Caco-2 (cell line): ENCODE measurements at regions not wholly inside any gene's neighbourhood (a gene's known extent, or its start where the extent isn't known, plus 50 kb on each side); places are given as distances from the start of the nearest gene placed in this dataset.

Source experiments
- BruUV-seq: library from RNA; stranded (reverse); fragments of 400-500 nt; replicated peaks from 2 replicates; lab custom pipeline; 2021; lab: Mats Ljungman, UMichigan
- CTCF ChIA-PET: fragments of 300-600 bp; sonication (Branson Sonifier 250); formaldehyde crosslinking; loops from one replicate; lab custom pipeline; 2022; ENCODE audit warnings: antibody characterized with exemption; lab: Charles Lee
- POLR2A ChIA-PET: fragments of 300-600 bp; sonication (Branson Sonifier 250); formaldehyde crosslinking; loops from one replicate; lab custom pipeline; 2022; ENCODE audit warnings: antibody characterized with exemption; lab: Charles Lee
- DNase-seq, 2 experiments: peaks; one replicate each; pipeline versions ENCODE4 v3.0.0 to v3.0.0-alpha.2; 2020 to 2022
- H3K27me3 ChIP-seq: replicated peaks from 2 replicates; pipeline ENCODE4 v1.6.0; 2011; ENCODE audit warnings: low read length; ENCODE audit not compliant: control insufficient read depth, insufficient read depth
- H3K36me3 ChIP-seq: 2 replicates; pipeline ENCODE4 v1.5.1; 2011; ENCODE audit warnings: low read length; ENCODE audit not compliant: control insufficient read depth, insufficient read depth
- H3K4me1 ChIP-seq: fragments of 250-450 bp; sonication (Bioruptor Pico); 2 replicates; pipeline ENCODE4 v1.5.1; 2020; ENCODE audit warnings: mild to moderate bottlenecking
- H3K4me3 ChIP-seq: 2 replicates; pipeline ENCODE4 v1.5.1; 2011; ENCODE audit warnings: low read depth, mild to moderate bottlenecking, control low read depth, low read length
- H3K9me3 ChIP-seq: fragments of 250-450 bp; sonication (Bioruptor Pico); 2 replicates; pipeline ENCODE4 v1.5.1; 2020; ENCODE audit warnings: mild to moderate bottlenecking, moderate library complexity
- H3K27ac Mint-ChIP-seq: one replicate; pipeline ENCODE4 v1.8.0; 2022; ENCODE audit warnings: mixed read lengths; ENCODE audit not compliant: unreplicated experiment
- H3K27me3 Mint-ChIP-seq: one replicate; pipeline ENCODE4 v1.8.0; 2022; ENCODE audit warnings: mixed read lengths; ENCODE audit not compliant: insufficient read depth, unreplicated experiment
- H3K36me3 Mint-ChIP-seq: one replicate; pipeline ENCODE4 v1.8.0; 2022; ENCODE audit warnings: mild to moderate bottlenecking, mixed read lengths; ENCODE audit not compliant: insufficient read depth, unreplicated experiment
- H3K4me1 Mint-ChIP-seq: one replicate; pipeline ENCODE4 v1.8.0; 2022; ENCODE audit warnings: low read depth, mixed read lengths; ENCODE audit not compliant: unreplicated experiment
- H3K4me3 Mint-ChIP-seq: one replicate; pipeline ENCODE4 v1.8.0; 2022; ENCODE audit warnings: mild to moderate bottlenecking, moderate library complexity, mixed read lengths; ENCODE audit not compliant: unreplicated experiment
- H3K9me3 Mint-ChIP-seq: one replicate; pipeline ENCODE4 v1.8.0; 2022; ENCODE audit warnings: mixed read lengths; ENCODE audit not compliant: unreplicated experiment
- CTCF ChIP-seq, 2 experiments: fragments of 200-600 bp in 1 of 2; IDR thresholded peaks; 1 replicate in 1 of 2; 2 replicates in 1 of 2; pipeline versions ENCODE4 v1.5.1 to v1.8.0; 2011 to 2022; ENCODE audit warnings: antibody characterized with exemption in 1 of 2, control low read depth in 1 of 2, inconsistent platforms in 1 of 2, low read depth in 1 of 2, low read length in 1 of 2, mild to moderate bottlenecking in 1 of 2, moderate library complexity in 1 of 2; ENCODE audit not compliant: insufficient read depth in 1 of 2, severe bottlenecking in 1 of 2, unreplicated experiment in 1 of 2
- intact Hi-C: fragments of 100-400 bp; cut with micrococcal nuclease; formaldehyde crosslinking; loops from one replicate; pipeline ENCODE4 v1.10.0; 2022; ENCODE audit not compliant: unreplicated experiment

DNA sequence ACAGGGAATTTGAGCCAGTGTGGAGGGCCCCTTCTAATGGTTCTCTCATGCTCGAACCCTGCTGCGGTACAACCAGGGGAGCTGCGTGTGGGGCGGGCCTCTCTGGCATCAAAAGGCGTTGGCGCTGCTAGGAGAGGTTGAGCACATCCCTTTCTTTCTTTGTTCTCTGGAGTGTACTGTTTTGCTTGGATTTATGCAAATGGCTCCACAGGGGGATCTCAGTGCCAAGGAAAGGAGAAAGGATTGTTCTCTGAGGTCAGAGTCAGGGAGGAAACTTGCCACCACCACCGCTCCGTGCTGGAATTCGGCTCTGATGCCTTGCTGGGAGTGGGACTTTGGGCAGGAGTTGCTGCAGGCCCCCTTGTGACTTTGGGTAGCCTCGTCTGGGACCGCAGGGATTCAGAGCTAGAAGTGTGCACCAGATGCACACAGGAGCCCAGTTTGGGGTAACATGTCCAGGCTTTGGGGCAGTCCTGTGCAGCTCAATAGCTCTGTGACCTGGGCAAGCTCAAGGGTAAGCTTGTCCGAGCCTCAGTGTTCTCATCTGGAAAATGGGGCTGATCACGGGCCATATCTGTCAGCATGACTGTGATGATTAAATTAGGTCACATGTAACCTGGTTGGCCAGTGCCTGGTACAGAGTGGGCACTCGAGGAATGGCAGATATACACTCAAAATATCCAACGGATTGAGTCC, 353.0 kb upstream of the EEF2KMT start:
- ChIA-PET POLR2A (no interaction called here), CTCF (no interaction called here)
- Histone ChIP-seq H3K9me3 (no peaks in the 10 kb centered on the region), H3K36me3 (no peaks in the 10 kb centered on the region), H3K4me1 (no peaks in the 10 kb centered on the region), H3K4me3 (no peak overlapping the region), H3K27me3 (no peaks in the 10 kb centered on the region)
- Mint-ChIP-seq H3K27me3 (peaks cover 22% of the 10 kb centered on the region), H3K9me3 (no peaks in the 10 kb centered on the region), H3K4me1 (no peaks in the 10 kb centered on the region), H3K4me3 (no peak overlapping the region), H3K36me3 (no peaks in the 10 kb centered on the region), H3K27ac (no peak overlapping the region)
- BruUV-seq = no TSS peak
- DNase-seq = no peak
- intact Hi-C loops = no loop called here
- no peak for TF ChIP-seq CTCF (IDR thresholded peaks at IDR 0.05; ENCODE audit: insufficient read depth in 1 of 2, low read depth in 1 of 2, low read length in 1 of 2, severe bottlenecking in 1 of 2, unreplicated experiment in 1 of 2)

- Histone ChIP-seq H3K9me3 (no peaks in the 10 kb centered on the region), H3K27me3 (no peaks in the 10 kb centered on the region), H3K4me3 (no peak overlapping the region), H3K36me3 (no peaks in the 10 kb centered on the region), H3K4me1 (no peaks in the 10 kb centered on the region)
- no peaks in the 10 kb centered on the region for H3K36me3 Mint-ChIP-seq
- TF ChIP-seq CTCF (IDR thresholded peaks at IDR 0.05; ENCODE audit: insufficient read depth in 1 of 2, low read depth in 1 of 2, low read length in 1 of 2, severe bottlenecking in 1 of 2, unreplicated experiment in 1 of 2) = no peak
- no peaks in the 10 kb centered on the region for H3K4me1 Mint-ChIP-seq
- BruUV-seq = no TSS peak
- ChIA-PET POLR2A (no interaction called here), CTCF (no interaction called here)
- H3K27me3 Mint-ChIP-seq = peaks cover 22% of the 10 kb centered on the region
- H3K27ac Mint-ChIP-seq = no peak overlapping the region
- DNase-seq = no peak
- intact Hi-C loops = no loop called here
- H3K9me3 Mint-ChIP-seq = no peaks in the 10 kb centered on the region
- H3K4me3 Mint-ChIP-seq = no peak overlapping the region
These were observed 352.3 kb upstream of the EEF2KMT start for GRCh38 chr16:5449901-5450300.

DNA sequence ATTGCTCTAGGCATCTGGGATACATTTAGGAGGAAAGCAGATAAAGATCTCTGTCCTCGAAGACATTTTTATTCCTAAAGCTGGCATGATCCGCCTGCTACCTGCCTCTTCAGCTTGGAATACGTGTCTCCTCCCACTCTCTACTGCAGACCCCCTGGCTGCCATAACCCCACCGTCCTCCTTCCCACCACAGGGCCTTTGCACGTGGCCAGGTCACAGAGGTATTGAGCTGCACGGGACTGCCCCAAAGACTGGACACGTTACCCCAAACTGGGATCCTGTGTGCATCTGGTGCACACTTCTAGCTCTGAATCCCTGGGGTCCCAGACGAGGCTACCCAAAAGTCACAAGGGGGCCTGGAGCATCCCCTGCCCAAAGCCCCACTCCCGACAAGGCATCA, 351.2 kb upstream of the EEF2KMT start:
- no peaks in the 10 kb centered on the region for H3K36me3 Mint-ChIP-seq
- intact Hi-C loops = no loop called here
- Histone ChIP-seq H3K4me1 (no peaks in the 10 kb centered on the region), H3K27me3 (no peaks in the 10 kb centered on the region), H3K4me3 (no peak overlapping the region), H3K9me3 (no peaks in the 10 kb centered on the region), H3K36me3 (no peaks in the 10 kb centered on the region)
- TF ChIP-seq CTCF (IDR thresholded peaks at IDR 0.05; ENCODE audit: insufficient read depth in 1 of 2, low read depth in 1 of 2, low read length in 1 of 2, severe bottlenecking in 1 of 2, unreplicated experiment in 1 of 2) = no peak
- peaks cover 21% of the 10 kb centered on the region for H3K27me3 Mint-ChIP-seq
- no peaks in the 10 kb centered on the region for H3K9me3 Mint-ChIP-seq
- no peak overlapping the region for H3K27ac Mint-ChIP-seq
- DNase-seq = no peak
- BruUV-seq = no TSS peak
- CTCF ChIA-PET = no interaction called here
- POLR2A ChIA-PET = no interaction called here
- no peak overlapping the region for H3K4me3 Mint-ChIP-seq
- no peaks in the 10 kb centered on the region for H3K4me1 Mint-ChIP-seq
